ENCODE measurements at regions not wholly inside any gene's neighbourhood (a gene's known extent, or its start where the extent isn't known, plus 50 kb on each side); places are given as distances from the start of the nearest gene placed in this dataset.
"Not testable (repeated sequence)": the region's sequence is repeated elsewhere in the genome, so short reads cannot be mapped to it uniquely, and the experiment has no call there.

- DNase-seq = no peak
Observed at GRCh38 chr11:109940816-109941215, 152.4 kb upstream of the ZC3H12C start.

GRCh38 chr11:109945626-109946321 is 147.4 kb upstream of the ZC3H12C start:
- DNase-seq = no peak

GRCh38 chr11:109946322-109946846 is 146.8 kb upstream of the ZC3H12C start:
- DNase-seq = peak; percentile 95

GRCh38 chr11:109954534-109954933 is 138.7 kb upstream of the ZC3H12C start:
- no peak for DNase-seq

GRCh38 chr11:109956124-109956793 is 136.9 kb upstream of the ZC3H12C start:
- DNase-seq = no peak

GRCh38 chr11:109957000-109957399 is 136.2 kb upstream of the ZC3H12C start:
- DNase-seq = no peak

GRCh38 chr11:109957601-109958000 is 135.6 kb upstream of the ZC3H12C start:
- DNase-seq = peak; percentile 8

- no peak for DNase-seq
Observed at GRCh38 chr11:109958131-109958820, 134.9 kb upstream of the ZC3H12C start.

- DNase-seq = no peak
Observed at GRCh38 chr11:109958821-109959166, 134.4 kb upstream of the ZC3H12C start.

GRCh38 chr11:109960831-109961230 is 132.4 kb upstream of the ZC3H12C start:
- DNase-seq = peak; percentile 63

GRCh38 chr11:109961261-109961660 is 131.9 kb upstream of the ZC3H12C start:
- DNase-seq = no peak

GRCh38 chr11:109963101-109963500 is 130.1 kb upstream of the ZC3H12C start:
- DNase-seq = no peak

- no peak for DNase-seq
Observed at GRCh38 chr11:109964487-109964886, 128.7 kb upstream of the ZC3H12C start.

GRCh38 chr11:109965445-109965844 is 127.7 kb upstream of the ZC3H12C start:
- not testable (repeated sequence) for DNase-seq

GRCh38 chr11:109965926-109966325 is 127.3 kb upstream of the ZC3H12C start:
- DNase-seq = not testable (repeated sequence)

- not testable (repeated sequence) for DNase-seq
Observed at GRCh38 chr11:109967136-109967535, 126.1 kb upstream of the ZC3H12C start.

GRCh38 chr11:109968299-109968698 is 124.9 kb upstream of the ZC3H12C start:
- DNase-seq = no peak

GRCh38 chr11:109968781-109969180 is 124.4 kb upstream of the ZC3H12C start:
- DNase-seq = no peak

- DNase-seq = no peak
Observed at GRCh38 chr11:109970516-109971183, 122.5 kb upstream of the ZC3H12C start.

- no peak for DNase-seq
Observed at GRCh38 chr11:109971184-109971523, 122.0 kb upstream of the ZC3H12C start.

GRCh38 chr11:109972181-109972715 is 120.9 kb upstream of the ZC3H12C start:
- no peak for DNase-seq

- DNase-seq = no peak
Observed at GRCh38 chr11:109972939-109973338, 120.3 kb upstream of the ZC3H12C start.

- no peak for DNase-seq
Observed at GRCh38 chr11:109973486-109973885, 119.7 kb upstream of the ZC3H12C start.

All from skin of body (tissue), 1 donor.